CD14-positive monocyte (primary cell): ENCODE measurements at regions not wholly inside any gene's neighbourhood (a gene's known extent, or its start where the extent isn't known, plus 50 kb on each side); places are given as distances from the start of the nearest gene placed in this dataset.

Experiments
- DNase-seq, 3 donors: peaks; one replicate each; pipeline ENCODE4 v3.0.0-alpha.2; 2011 to 2022
- H2AFZ ChIP-seq: 2 replicates; pipeline ENCODE4 v1.6.0; 2012; ENCODE audit warnings: mild to moderate bottlenecking, low read depth, low read length, inconsistent platforms; ENCODE audit not compliant: insufficient read depth, poor library complexity, severe bottlenecking
- H3K27ac ChIP-seq, 2 donors: 1 replicate in 1 of 2; 2 replicates in 1 of 2; pipeline ENCODE4 v1.5.1; 2012 to 2013; ENCODE audit warnings: low read length in 2 of 2, control low read depth in 1 of 2, inconsistent platforms in 1 of 2, low read depth in 1 of 2, mild to moderate bottlenecking in 1 of 2
- H3K27me3 ChIP-seq, 2 donors: one replicate each; pipeline versions ENCODE4 v1.6.0 to v1.6.1; 2011 to 2013; ENCODE audit warnings: low read length in 2 of 2; ENCODE audit not compliant: control insufficient read depth in 2 of 2, insufficient read depth in 2 of 2
- H3K36me3 ChIP-seq, 2 donors: replicated peaks in 1 of 2; 1 replicate in 1 of 2; 2 replicates in 1 of 2; pipeline versions ENCODE4 v1.5.1 to v1.6.1; 2012 to 2013; ENCODE audit warnings: low read length in 2 of 2, control low read depth in 1 of 2, inconsistent platforms in 1 of 2, mild to moderate bottlenecking in 1 of 2; ENCODE audit not compliant: insufficient read depth in 2 of 2, control insufficient read depth in 1 of 2
- H3K4me1 ChIP-seq, 2 donors: 1 replicate in 1 of 2; 2 replicates in 1 of 2; pipeline versions ENCODE4 v1.5.1 to v1.6.1; 2012 to 2013; ENCODE audit warnings: low read length in 2 of 2, control low read depth in 1 of 2, inconsistent platforms in 1 of 2, mild to moderate bottlenecking in 1 of 2, moderate library complexity in 1 of 2; ENCODE audit not compliant: insufficient read depth in 2 of 2, control insufficient read depth in 1 of 2
- H3K4me2 ChIP-seq: replicated peaks from 2 replicates; pipeline ENCODE3; 2012; ENCODE audit warnings: low read length, moderate library complexity, mild to moderate bottlenecking; ENCODE audit not compliant: poor library complexity, severe bottlenecking; ENCODE audit errors: extremely low read depth
- H3K4me3 ChIP-seq, 3 experiments: fragments of 200-600 bp in 1 of 3; sonication (generic) in 1 of 3; replicated peaks in 1 of 3; 1 replicate in 2 of 3; 2 replicates in 1 of 3; pipeline ENCODE4 v1.5.1; 2011 to 2013; ENCODE audit warnings: low read length in 3 of 3, mild to moderate bottlenecking in 3 of 3, control low read depth in 2 of 3, low read depth in 2 of 3, inconsistent platforms in 1 of 3, moderate library complexity in 1 of 3
- H3K79me2 ChIP-seq: 2 replicates; pipeline ENCODE4 v1.6.0; 2012; ENCODE audit warnings: mild to moderate bottlenecking, control low read depth, inconsistent platforms, low read length, moderate library complexity; ENCODE audit not compliant: insufficient read depth
- H3K9ac ChIP-seq: 2 replicates; pipeline ENCODE4 v1.6.0; 2017; ENCODE audit warnings: low read length, mild to moderate bottlenecking; ENCODE audit not compliant: insufficient read depth, poor library complexity, severe bottlenecking
- H3K9me3 ChIP-seq, 2 donors: replicated peaks in 1 of 2; 1 replicate in 1 of 2; 2 replicates in 1 of 2; pipeline versions ENCODE4 v1.5.1 to v1.6.1; 2012 to 2013; ENCODE audit warnings: low read length in 2 of 2, control low read depth in 1 of 2; ENCODE audit not compliant: control insufficient read depth in 1 of 2, insufficient read depth in 1 of 2
- H4K20me1 ChIP-seq: 2 replicates; pipeline ENCODE4 v1.6.0; 2012; ENCODE audit warnings: mild to moderate bottlenecking, low read length, control low read depth, moderate library complexity; ENCODE audit not compliant: insufficient read depth
- H3K27ac Mint-ChIP-seq, 7 donors: one replicate each; pipeline ENCODE4 v1.8.0; 2020; ENCODE audit warnings: mild to moderate bottlenecking in 7 of 7, mixed read lengths in 7 of 7, moderate library complexity in 6 of 7, inconsistent platforms in 2 of 7
- H3K27me3 Mint-ChIP-seq, 3 donors: one replicate each; pipeline ENCODE4 v1.8.0; 2021 to 2022; ENCODE audit warnings: low read depth in 3 of 3, mild to moderate bottlenecking in 3 of 3, mixed read lengths in 3 of 3, moderate library complexity in 3 of 3, inconsistent platforms in 1 of 3
- H3K36me3 Mint-ChIP-seq, 2 donors: one replicate each; pipeline ENCODE4 v1.8.0; 2020; ENCODE audit warnings: mixed read lengths in 2 of 2, inconsistent platforms in 1 of 2, mild to moderate bottlenecking in 1 of 2
- H3K4me1 Mint-ChIP-seq: one replicate; pipeline ENCODE4 v1.8.0; 2020; ENCODE audit warnings: mild to moderate bottlenecking, mixed read lengths
- H3K4me3 Mint-ChIP-seq, 2 donors: one replicate each; pipeline ENCODE4 v1.8.0; 2020; ENCODE audit warnings: mild to moderate bottlenecking in 2 of 2, mixed read lengths in 2 of 2, moderate library complexity in 1 of 2
- H3K9me3 Mint-ChIP-seq, 7 donors: one replicate each; pipeline ENCODE4 v1.8.0; 2020 to 2022; ENCODE audit warnings: mixed read lengths in 7 of 7, mild to moderate bottlenecking in 6 of 7, moderate library complexity in 6 of 7, inconsistent platforms in 2 of 7
- CTCF ChIP-seq: fragments of 200-600 bp; IDR thresholded peaks from one replicate; pipeline ENCODE4 v1.8.0; 2022; ENCODE audit warnings: antibody characterized with exemption, mild to moderate bottlenecking
- WGBS: methylation state at CpG from one replicate; pipeline ENCODE4 v1.1.5; 2013; ENCODE audit warnings: missing lambda C conversion rate; ENCODE audit not compliant: insufficient coverage; 5-methylcytosine and 5-hydroxymethylcytosine counted together
- intact Hi-C, 2 donors: fragments of 100-400 bp; cut with micrococcal nuclease; formaldehyde crosslinking; loops; one replicate each; pipeline versions ENCODE4 v1.15.0 to v1.15.1; 2023

DNA sequence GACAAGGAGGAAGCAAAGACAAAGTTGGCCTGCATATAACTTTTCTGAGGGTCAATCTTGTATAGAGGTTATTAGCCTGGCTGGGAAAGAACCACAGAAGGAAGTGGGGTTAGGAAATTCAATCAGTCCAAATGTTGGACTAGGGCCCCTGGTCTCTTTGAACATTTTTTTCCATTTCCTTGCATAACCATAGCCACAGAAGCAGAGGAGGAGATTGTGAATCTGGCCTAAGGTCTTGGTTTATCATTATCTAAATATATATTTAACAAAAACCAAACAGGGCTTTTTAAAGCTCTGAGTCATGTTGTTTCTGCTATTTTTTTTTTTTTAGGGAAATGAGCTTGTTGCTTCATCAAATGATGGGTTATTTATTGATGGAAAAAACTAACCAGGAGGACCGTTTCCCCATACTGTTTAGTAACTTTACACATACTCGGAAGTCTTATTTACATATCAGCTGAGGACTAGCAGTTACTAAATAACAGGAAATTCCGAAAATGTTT, 97.7 kb upstream of the ACSL4 start:
- H3K36me3 Mint-ChIP-seq, result no peaks in the 10 kb centered on the region
- H2AFZ ChIP-seq, result no peak overlapping the region
- no peaks in the 10 kb centered on the region for H4K20me1 ChIP-seq
- H3K4me1 ChIP-seq, result peaks cover 20 to 22% of the 10 kb centered on the region in 2 donors
- peaks cover 0 to 3% of the 10 kb centered on the region in 2 donors for H3K27me3 ChIP-seq
- H3K9me3 ChIP-seq, result no peaks in the 10 kb centered on the region
- H3K9ac ChIP-seq, result no peak overlapping the region
- no CpG with 5 or more reads among the region's 3 CpGs for WGBS
- no peaks in the 10 kb centered on the region for H3K79me2 ChIP-seq
- intact Hi-C loops, result no loop called here
- H3K4me1 Mint-ChIP-seq, result peaks cover 22% of the 10 kb centered on the region
- H3K27ac Mint-ChIP-seq, result peak overlapping the region; percentile 74 to 95 (median 91)
- peak overlapping the region; percentile 6 for H3K4me2 ChIP-seq
- H3K4me3 ChIP-seq, result no peak overlapping the region
- H3K27ac ChIP-seq, result peak overlapping the region in 1 of 2 donors; percentile 61
- H3K27me3 Mint-ChIP-seq, result peaks cover 0 to 18% (median 1%) of the 10 kb centered on the region in 3 donors
- no peaks in the 10 kb centered on the region for H3K36me3 ChIP-seq
- peaks cover 0 to 2% (median 0%) of the 10 kb centered on the region in 7 donors for H3K9me3 Mint-ChIP-seq
- no peak for TF ChIP-seq CTCF
- DNase-seq, result peak; percentile 54 to 76 (median 75)
- no peak overlapping the region for H3K4me3 Mint-ChIP-seq

DNA sequence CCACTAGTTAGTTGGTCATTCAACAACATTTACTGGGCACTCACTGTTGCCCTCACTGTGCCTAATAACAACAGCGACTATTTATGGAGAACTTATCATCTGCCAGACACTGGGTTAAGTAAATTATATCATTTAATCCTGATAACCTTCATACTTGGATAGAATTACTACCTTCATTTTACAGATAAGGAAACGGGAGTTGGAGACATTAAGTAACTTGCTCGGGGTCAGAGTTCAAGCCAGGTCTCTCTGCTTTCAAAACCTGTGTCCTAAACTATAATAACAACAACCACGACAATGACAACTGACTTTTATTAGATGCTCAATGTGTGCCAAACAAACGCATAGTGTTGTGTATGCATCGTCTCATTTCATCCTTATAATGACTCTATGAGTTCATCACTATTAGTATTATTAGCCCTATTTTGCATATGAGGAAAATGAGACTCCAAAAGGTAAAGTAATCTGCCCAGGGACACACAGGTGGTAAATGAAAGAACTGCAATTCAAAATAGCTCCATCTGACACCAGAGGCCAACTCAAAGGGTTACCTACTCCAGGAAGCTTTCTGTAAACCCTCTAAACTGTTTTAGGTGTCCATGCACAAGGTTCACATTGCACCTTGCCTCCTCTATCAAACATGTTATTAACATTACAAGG, 98.4 kb upstream of the ACSL4 start:
- Mint-ChIP-seq H3K4me3 (no peak overlapping the region), H3K9me3 (peaks cover 0 to 2% (median 0%) of the 10 kb centered on the region in 7 donors), H3K36me3 (no peaks in the 10 kb centered on the region), H3K27me3 (peaks cover 0 to 18% (median 1%) of the 10 kb centered on the region in 3 donors), H3K4me1 (peaks cover 22% of the 10 kb centered on the region), H3K27ac (peak overlapping the region; percentile 71 to 91 (median 75))
- H3K4me1 ChIP-seq, result peaks cover 20 to 22% of the 10 kb centered on the region in 2 donors
- H4K20me1 ChIP-seq, result no peaks in the 10 kb centered on the region
- H3K4me2 ChIP-seq, result peak overlapping the region; percentile 6
- no peaks in the 10 kb centered on the region for H3K9me3 ChIP-seq
- H3K36me3 ChIP-seq, result no peaks in the 10 kb centered on the region
- intact Hi-C loops, result no loop called here
- H3K9ac ChIP-seq, result no peak overlapping the region
- H3K27ac ChIP-seq, result peak overlapping the region in 1 of 2 donors; percentile 61
- TF ChIP-seq CTCF, result no peak
- H3K79me2 ChIP-seq, result no peaks in the 10 kb centered on the region
- H3K27me3 ChIP-seq, result peaks cover 0 to 3% of the 10 kb centered on the region in 2 donors
- H2AFZ ChIP-seq, result no peak overlapping the region
- no peak for DNase-seq
- WGBS, result no CpG with 5 or more reads among the region's 6 CpGs
- no peak overlapping the region for H3K4me3 ChIP-seq
